ENCODE measurements at regions not wholly inside any gene's neighbourhood (a gene's known extent, or its start where the extent isn't known, plus 50 kb on each side); places are given as distances from the start of the nearest gene placed in this dataset.

- TF ChIP-seq, protein P1, sequence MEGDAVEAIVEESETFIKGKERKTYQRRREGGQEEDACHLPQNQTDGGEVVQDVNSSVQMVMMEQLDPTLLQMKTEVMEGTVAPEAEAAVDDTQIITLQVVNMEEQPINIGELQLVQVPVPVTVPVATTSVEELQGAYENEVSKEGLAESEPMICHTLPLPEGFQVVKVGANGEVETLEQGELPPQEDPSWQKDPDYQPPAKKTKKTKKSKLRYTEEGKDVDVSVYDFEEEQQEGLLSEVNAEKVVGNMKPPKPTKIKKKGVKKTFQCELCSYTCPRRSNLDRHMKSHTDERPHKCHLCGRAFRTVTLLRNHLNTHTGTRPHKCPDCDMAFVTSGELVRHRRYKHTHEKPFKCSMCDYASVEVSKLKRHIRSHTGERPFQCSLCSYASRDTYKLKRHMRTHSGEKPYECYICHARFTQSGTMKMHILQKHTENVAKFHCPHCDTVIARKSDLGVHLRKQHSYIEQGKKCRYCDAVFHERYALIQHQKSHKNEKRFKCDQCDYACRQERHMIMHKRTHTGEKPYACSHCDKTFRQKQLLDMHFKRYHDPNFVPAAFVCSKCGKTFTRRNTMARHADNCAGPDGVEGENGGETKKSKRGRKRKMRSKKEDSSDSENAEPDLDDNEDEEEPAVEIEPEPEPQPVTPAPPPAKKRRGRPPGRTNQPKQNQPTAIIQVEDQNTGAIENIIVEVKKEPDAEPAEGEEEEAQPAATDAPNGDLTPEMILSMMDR (IDR thresholded peaks at IDR 0.05; ENCODE audit: insufficient read depth, low read depth, low read length): no peak
- no peak overlapping the region for H3K4me3 ChIP-seq (ENCODE audit: low read depth, low read length)
- DNase-seq (ENCODE audit: low read depth): no peak
Measured at GRCh38 chr16:65644821-65645220, 523.0 kb upstream of the CDH11 start.

- TF ChIP-seq, protein P1 (IDR thresholded peaks at IDR 0.05; ENCODE audit: insufficient read depth, low read depth, low read length): no peak
- DNase-seq (ENCODE audit: low read depth): no peak
- no peak overlapping the region for H3K4me3 ChIP-seq (ENCODE audit: low read depth, low read length)
Measured at GRCh38 chr16:65641762-65642289, 520.0 kb upstream of the CDH11 start.

- no peak overlapping the region for H3K4me3 ChIP-seq (ENCODE audit: low read depth, low read length)
- DNase-seq (ENCODE audit: low read depth): no peak
- TF ChIP-seq, protein P1 (IDR thresholded peaks at IDR 0.05; ENCODE audit: insufficient read depth, low read depth, low read length): no peak
Measured at GRCh38 chr16:65641049-65641761, 519.3 kb upstream of the CDH11 start.

DNA sequence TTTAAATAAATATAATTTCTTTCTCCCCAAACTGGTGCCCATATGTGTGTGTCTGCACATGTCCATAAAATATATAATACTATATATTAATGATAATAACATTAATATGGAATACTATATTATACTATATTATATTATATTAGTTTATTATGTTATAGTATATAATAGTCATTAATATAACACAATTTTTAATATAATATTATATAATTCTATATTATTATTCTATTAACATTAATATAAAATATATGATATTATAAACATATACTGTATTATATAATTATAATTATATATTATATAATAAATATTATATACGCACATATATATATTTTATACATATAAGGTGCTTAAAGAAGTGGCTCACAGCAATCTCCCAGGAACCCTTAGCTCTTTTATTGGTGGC is 513.0 kb upstream of the CDH11 start:
- TF ChIP-seq, protein P1 (IDR thresholded peaks at IDR 0.05; ENCODE audit: insufficient read depth, low read depth, low read length): no peak
- DNase-seq (ENCODE audit: low read depth): no peak
- H3K4me3 ChIP-seq (ENCODE audit: low read depth, low read length): no peak overlapping the region

GRCh38 chr16:65634291-65634690 is 512.4 kb upstream of the CDH11 start:
- TF ChIP-seq, protein P1 (IDR thresholded peaks at IDR 0.05; ENCODE audit: insufficient read depth, low read depth, low read length): no peak
- no peak overlapping the region for H3K4me3 ChIP-seq (ENCODE audit: low read depth, low read length)
- no peak for DNase-seq (ENCODE audit: low read depth)

DNA sequence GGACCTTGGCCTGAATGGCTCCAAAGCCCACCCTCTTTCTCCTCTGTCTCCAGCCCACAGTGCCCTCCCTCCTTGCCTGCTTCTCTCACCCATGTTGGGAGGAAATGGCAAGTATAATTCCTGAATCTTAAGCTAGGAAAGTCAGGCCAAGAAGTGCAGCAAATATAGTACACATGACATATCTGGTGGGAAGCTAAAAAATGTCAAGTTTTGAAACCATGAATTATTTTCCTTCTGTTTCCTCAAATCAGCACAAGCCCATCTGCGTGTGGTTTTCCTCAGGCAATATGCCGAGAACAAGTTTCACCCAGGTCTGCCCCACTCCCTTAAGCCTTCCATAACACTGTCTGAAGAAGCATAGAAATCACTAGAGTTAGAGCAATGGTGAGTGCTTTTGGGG is 502.8 kb upstream of the CDH11 start:
- H3K4me3 ChIP-seq (ENCODE audit: low read depth, low read length): no peak overlapping the region
- peak; percentile 45 for DNase-seq (ENCODE audit: low read depth)
- TF ChIP-seq, protein P1 (IDR thresholded peaks at IDR 0.05; ENCODE audit: insufficient read depth, low read depth, low read length): no peak

DNA sequence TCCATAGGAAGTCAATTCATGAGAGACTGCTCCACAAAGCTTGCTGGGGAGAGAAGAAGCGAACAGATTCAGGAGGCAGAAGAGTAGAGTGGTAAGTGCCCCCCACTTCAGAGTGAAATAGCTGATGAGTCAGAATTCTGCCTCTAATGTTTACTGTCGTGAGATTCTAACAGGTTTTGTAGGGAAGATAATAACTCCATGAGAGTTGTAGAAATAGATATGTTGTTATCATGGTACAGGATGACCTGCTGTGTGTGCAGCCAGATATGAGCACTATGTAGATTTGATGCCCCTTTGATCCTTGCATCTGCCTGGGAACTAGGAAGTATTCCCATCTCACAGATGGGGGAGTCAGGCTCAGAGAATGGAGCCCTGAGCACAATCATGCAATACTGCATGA is 502.4 kb upstream of the CDH11 start:
- no peak for DNase-seq (ENCODE audit: low read depth)
- TF ChIP-seq, protein P1 (IDR thresholded peaks at IDR 0.05; ENCODE audit: insufficient read depth, low read depth, low read length): no peak
- H3K4me3 ChIP-seq (ENCODE audit: low read depth, low read length): no peak overlapping the region

Data from fibroblast of villous mesenchyme (primary cell).